Breast epithelium (tissue), 3 donors: ENCODE measurements at regions not wholly inside any gene's neighbourhood (a gene's known extent, or its start where the extent isn't known, plus 50 kb on each side); places are given as distances from the start of the nearest gene placed in this dataset.

ENCODE experiments used
- CTCF ChIP-seq, 3 donors: fragments of 450-650 bp; IDR thresholded peaks; one replicate each; pipeline ENCODE4 v1.5.1; 2016 to 2017; ENCODE audit warnings: antibody characterized with exemption in 3 of 3, mild to moderate bottlenecking in 3 of 3, moderate library complexity in 3 of 3
- POLR2A ChIP-seq: fragments of 450-650 bp; IDR thresholded peaks from one replicate; pipeline ENCODE4 v1.6.1; 2016; ENCODE audit warnings: antibody characterized with exemption, mild to moderate bottlenecking, moderate library complexity

- TF ChIP-seq CTCF (IDR thresholded peaks at IDR 0.05) (no peak), POLR2A (no peak)
Observed at GRCh38 chr7:81560708-81561107, 209.1 kb downstream of the HGF start.
